Smooth muscle cell (in vitro differentiated cells): ENCODE measurements at regions not wholly inside any gene's neighbourhood (a gene's known extent, or its start where the extent isn't known, plus 50 kb on each side); places are given as distances from the start of the nearest gene placed in this dataset.

Source experiments
- DNase-seq: peaks from one replicate; lab custom pipeline; 2025; ENCODE audit not compliant: unreplicated experiment; lab: John Stamatoyannopoulos, UW
- H2AFZ ChIP-seq: fragments of 200-600 bp; sonication (generic); 2 replicates; pipeline ENCODE4 v1.6.0; 2016; ENCODE audit warnings: antibody characterized with exemption, low read depth, mild to moderate bottlenecking
- H3F3A ChIP-seq: fragments of 200-600 bp; sonication (generic); 2 replicates; pipeline ENCODE4 v1.6.0; 2017; ENCODE audit warnings: antibody characterized with exemption, low read depth
- H3K27ac ChIP-seq: fragments of 200-600 bp; sonication (generic); 2 replicates; pipeline ENCODE4 v1.5.1; 2016; ENCODE audit warnings: low read depth, mild to moderate bottlenecking
- H3K27me3 ChIP-seq: fragments of 200-600 bp; sonication (generic); 2 replicates; pipeline ENCODE4 v1.6.1; 2016; ENCODE audit warnings: low read depth, mild to moderate bottlenecking
- H3K36me3 ChIP-seq: fragments of 200-600 bp; sonication (generic); 2 replicates; pipeline ENCODE4 v1.5.1; 2016; ENCODE audit warnings: low read depth
- H3K4me1 ChIP-seq: fragments of 200-600 bp; sonication (generic); 2 replicates; pipeline ENCODE4 v1.5.1; 2016; ENCODE audit warnings: low read depth
- H3K4me2 ChIP-seq: fragments of 200-600 bp; sonication (generic); 2 replicates; pipeline ENCODE4 v1.6.0; 2016; ENCODE audit warnings: mild to moderate bottlenecking
- H3K4me3 ChIP-seq: fragments of 200-600 bp; sonication (generic); 2 replicates; pipeline ENCODE4 v1.5.1; 2016; ENCODE audit warnings: mild to moderate bottlenecking
- H3K79me2 ChIP-seq: fragments of 200-600 bp; sonication (generic); 2 replicates; pipeline ENCODE4 v1.6.0; 2016; ENCODE audit warnings: low read depth, mild to moderate bottlenecking
- H3K9ac ChIP-seq: fragments of 200-600 bp; sonication (generic); 2 replicates; pipeline ENCODE4 v1.6.0; 2016; ENCODE audit warnings: low read depth
- H3K9me3 ChIP-seq: fragments of 200-600 bp; sonication (generic); replicated peaks from 2 replicates; pipeline ENCODE4 v1.5.1; 2016; ENCODE audit warnings: low read depth
- H4K20me1 ChIP-seq: fragments of 200-600 bp; sonication (generic); 2 replicates; pipeline ENCODE4 v1.6.0; 2016; ENCODE audit warnings: low read depth
- CTCF ChIP-seq: fragments of 200-600 bp; sonication (generic); IDR thresholded peaks from 2 replicates; pipeline ENCODE4 v1.5.1; 2017; ENCODE audit warnings: borderline replicate concordance, mild to moderate bottlenecking, antibody characterized with exemption; ENCODE audit not compliant: insufficient read depth, poor library complexity, severe bottlenecking
- WGBS: methylation state at CpG from one replicate; pipeline ENCODE4 v1.1.7; 2016; ENCODE audit warnings: low lambda C conversion rate; 5-methylcytosine and 5-hydroxymethylcytosine counted together

- Histone ChIP-seq H3K27me3 (no peaks in the 10 kb centered on the region), H3K4me2 (no peak overlapping the region), H3K9me3 (no peaks in the 10 kb centered on the region), H4K20me1 (no peaks in the 10 kb centered on the region), H3K9ac (no peak overlapping the region), H3K36me3 (no peaks in the 10 kb centered on the region), H3K4me3 (no peak overlapping the region), H3K27ac (no peak overlapping the region), H3F3A (no peaks in the 10 kb centered on the region), H3K4me1 (no peaks in the 10 kb centered on the region), H2AFZ (no peak overlapping the region), H3K79me2 (no peaks in the 10 kb centered on the region)
- WGBS: 95% methylated on average over 36 of the region's 36 CpGs
- DNase-seq: no peak
- TF ChIP-seq CTCF: no peak
These were observed 809.7 kb upstream of the ADGRB3 start for GRCh38 chr6:67825201-67825895.

- Histone ChIP-seq H3K4me2 (no peak overlapping the region), H3K4me1 (no peaks in the 10 kb centered on the region), H3K9me3 (no peaks in the 10 kb centered on the region), H3F3A (no peaks in the 10 kb centered on the region), H3K79me2 (no peaks in the 10 kb centered on the region), H3K9ac (no peak overlapping the region), H3K36me3 (no peaks in the 10 kb centered on the region), H3K27ac (no peak overlapping the region), H2AFZ (no peak overlapping the region), H3K4me3 (no peak overlapping the region), H4K20me1 (no peaks in the 10 kb centered on the region), H3K27me3 (no peaks in the 10 kb centered on the region)
- TF ChIP-seq CTCF: no peak
- WGBS: 65% methylated on average over 2 of the region's 2 CpGs
- DNase-seq: no peak
These were observed 816.8 kb upstream of the ADGRB3 start for GRCh38 chr6:67818322-67818721.

DNA sequence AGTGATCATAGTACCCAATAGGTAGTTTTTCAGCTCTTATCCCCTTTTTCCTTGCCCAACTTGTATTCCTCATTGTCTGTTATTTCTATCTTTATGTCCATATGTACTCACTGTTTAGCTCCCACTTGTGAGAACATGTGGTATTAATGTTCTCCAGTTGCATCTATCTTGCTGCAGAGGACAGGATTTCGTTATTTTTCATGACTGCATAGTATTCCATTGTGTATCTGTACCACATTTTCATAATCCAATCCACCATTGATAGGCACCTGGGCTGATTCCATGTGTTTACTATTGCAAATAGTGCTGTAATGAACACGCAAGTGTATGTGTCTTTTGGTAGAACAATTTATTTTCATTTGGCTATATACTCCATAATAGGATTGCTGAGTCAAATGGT is 819.5 kb upstream of the ADGRB3 start:
- H3K27ac ChIP-seq: no peak overlapping the region
- WGBS: 86% methylated on average over 2 of the region's 2 CpGs

More for the DNA sequence above, 819.5 kb upstream of the ADGRB3 start:
- DNase-seq: no peak
- Histone ChIP-seq H3F3A (no peaks in the 10 kb centered on the region), H3K4me1 (no peaks in the 10 kb centered on the region), H3K9me3 (no peaks in the 10 kb centered on the region), H3K36me3 (no peaks in the 10 kb centered on the region), H2AFZ (no peak overlapping the region), H3K9ac (no peak overlapping the region), H3K27me3 (no peaks in the 10 kb centered on the region), H3K79me2 (no peaks in the 10 kb centered on the region), H4K20me1 (no peaks in the 10 kb centered on the region), H3K4me3 (no peak overlapping the region), H3K4me2 (no peak overlapping the region)
- TF ChIP-seq CTCF: no peak
